HG03571 (cell line): ENCODE measurements at regions not wholly inside any gene's neighbourhood (a gene's known extent, or its start where the extent isn't known, plus 50 kb on each side); places are given as distances from the start of the nearest gene placed in this dataset.

Source experiments
- ATAC-seq: cut with Tn5 transposase; IDR thresholded peaks from one replicate; pipeline ENCODE4 v1.9.1; 2021; ENCODE audit not compliant: unreplicated experiment

GRCh38 chr1:75074831-75075395 lies 59.3 kb upstream of the LHX8 start:
- ATAC-seq: no peak

- ATAC-seq: no peak
These were observed 54.5 kb upstream of the LHX8 start for GRCh38 chr1:75079538-75080290.

- ATAC-seq: no peak
These were observed 51.0 kb upstream of the LHX8 start for GRCh38 chr1:75083223-75083622.

- ATAC-seq: no peak
These were observed 50.2 kb upstream of the LHX8 start for GRCh38 chr1:75083848-75084514.
